NCI-H128 (cell line): ENCODE measurements at regions not wholly inside any gene's neighbourhood (a gene's known extent, or its start where the extent isn't known, plus 50 kb on each side); places are given as distances from the start of the nearest gene placed in this dataset.

ENCODE experiments used
- DNase-seq: peaks from one replicate; lab custom pipeline; 2025; ENCODE audit not compliant: unreplicated experiment; lab: John Stamatoyannopoulos, UW

DNA sequence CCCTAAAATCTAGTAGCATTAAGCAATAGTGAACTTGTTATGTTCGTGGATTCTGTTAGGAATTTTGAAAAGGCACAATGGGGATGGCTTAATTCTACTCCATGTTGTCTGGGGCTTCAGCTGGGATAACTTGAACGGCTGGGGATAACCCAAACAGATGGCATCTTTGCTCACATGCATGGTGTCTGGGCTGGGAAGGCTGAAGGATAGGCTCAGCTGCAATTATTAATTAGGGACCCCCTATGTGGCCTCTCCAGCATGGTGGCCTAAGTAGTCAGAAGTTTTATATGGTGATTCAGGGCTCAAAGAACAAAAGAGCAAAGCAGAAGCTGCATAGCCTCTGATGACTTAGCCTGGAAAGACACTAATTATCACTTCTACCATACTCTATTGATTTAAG, 551.1 kb downstream of the PSAT1 start:
- DNase-seq, result no peak

DNA sequence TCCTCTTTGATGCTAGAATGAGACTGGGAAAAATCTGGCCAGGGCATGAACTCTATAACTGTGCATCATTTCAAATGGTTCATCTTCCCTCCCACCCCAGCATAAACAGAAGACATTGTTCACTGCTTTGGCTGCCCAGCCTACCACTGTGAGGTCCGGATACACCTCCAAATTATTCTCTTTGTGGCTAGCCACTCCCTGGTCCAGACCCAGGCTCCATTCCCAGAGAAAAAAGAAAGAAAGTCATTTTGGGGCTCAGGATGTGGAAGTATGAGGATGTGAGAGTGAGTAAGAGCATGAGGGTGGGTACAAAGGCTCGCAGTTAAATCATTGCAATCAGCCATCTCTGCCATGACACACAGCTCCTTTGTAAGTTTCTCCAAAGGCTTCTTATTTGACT, 559.2 kb downstream of the PSAT1 start:
- no peak for DNase-seq

DNA sequence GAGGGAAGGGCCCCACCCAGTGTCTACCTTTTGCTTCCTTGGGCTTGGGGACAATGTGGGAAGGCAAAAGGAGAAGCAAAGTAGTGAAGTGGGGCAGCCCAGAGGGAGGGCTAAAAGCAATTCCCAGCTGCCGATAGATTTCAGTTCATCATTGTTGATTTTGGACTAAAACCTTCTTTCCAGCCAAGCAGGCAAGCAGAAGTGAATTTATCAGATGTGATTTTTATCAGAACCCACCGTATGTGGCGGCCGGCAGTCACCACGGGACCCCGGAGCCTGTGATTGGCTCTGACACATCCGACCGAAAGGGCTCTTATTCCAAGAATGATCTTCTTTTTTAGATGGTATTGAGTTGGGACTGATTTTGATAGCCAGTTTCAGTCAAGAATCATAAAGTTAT, 559.9 kb downstream of the PSAT1 start:
- DNase-seq, result no peak

DNA sequence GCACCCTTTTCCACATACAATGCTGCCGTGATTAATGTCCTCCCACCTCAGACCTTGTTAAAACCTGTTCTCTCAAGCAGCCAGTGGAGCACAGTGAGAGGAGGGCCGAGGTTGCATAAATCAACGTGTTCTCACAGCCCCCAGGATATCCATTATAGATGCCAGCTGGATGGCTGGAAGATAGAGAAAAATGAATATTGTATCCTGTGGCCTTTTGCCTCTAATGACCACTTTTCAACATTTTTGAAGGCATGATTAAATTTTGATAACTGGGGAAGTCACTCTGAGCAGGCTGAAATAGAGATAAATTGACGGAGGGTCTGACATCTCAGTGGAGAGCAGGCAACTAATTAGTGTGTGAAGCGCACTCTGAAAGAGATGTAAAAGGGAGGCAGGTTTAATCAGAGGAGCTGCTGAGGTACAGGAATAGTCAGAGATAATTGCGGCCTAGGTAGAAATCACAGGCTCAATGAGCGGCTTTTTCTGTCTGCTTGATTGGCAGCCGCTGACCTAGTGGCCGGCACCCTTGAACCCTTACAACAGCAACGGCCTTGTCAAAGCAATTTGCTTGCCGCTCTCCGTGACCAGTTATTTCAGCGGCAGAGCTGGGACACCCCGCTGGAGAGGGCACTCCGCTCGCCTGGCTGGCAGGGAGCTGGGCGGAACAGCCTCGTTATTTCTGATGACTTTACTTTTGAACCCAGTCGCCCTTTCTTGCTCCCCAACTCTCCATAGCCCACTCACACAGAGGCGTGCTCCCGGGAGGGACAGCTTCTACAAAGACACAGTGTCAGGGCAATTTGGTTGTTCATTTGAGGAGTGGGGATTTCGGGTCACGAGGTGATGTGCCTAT, 560.7 kb downstream of the PSAT1 start:
- no peak for DNase-seq

DNA sequence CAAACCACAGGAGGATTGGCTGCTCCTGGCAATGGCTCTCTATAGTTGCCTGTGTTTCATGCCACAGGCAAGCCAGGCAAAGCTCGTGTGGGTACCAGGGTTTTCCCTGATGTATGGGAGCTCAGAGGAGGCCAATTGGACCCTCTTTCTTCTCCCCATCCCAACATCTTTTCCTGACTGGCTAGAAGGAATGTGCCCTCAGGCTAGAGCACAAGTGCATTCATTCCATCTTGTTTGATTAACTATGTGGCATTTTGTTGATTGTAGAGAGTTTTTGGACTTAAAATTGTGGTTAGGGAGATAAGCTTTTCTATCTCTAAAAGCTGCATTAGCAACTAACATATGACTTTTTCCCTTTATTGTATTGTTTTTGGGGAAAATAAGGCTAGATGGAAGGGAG, 561.3 kb downstream of the PSAT1 start:
- DNase-seq, result no peak

DNA sequence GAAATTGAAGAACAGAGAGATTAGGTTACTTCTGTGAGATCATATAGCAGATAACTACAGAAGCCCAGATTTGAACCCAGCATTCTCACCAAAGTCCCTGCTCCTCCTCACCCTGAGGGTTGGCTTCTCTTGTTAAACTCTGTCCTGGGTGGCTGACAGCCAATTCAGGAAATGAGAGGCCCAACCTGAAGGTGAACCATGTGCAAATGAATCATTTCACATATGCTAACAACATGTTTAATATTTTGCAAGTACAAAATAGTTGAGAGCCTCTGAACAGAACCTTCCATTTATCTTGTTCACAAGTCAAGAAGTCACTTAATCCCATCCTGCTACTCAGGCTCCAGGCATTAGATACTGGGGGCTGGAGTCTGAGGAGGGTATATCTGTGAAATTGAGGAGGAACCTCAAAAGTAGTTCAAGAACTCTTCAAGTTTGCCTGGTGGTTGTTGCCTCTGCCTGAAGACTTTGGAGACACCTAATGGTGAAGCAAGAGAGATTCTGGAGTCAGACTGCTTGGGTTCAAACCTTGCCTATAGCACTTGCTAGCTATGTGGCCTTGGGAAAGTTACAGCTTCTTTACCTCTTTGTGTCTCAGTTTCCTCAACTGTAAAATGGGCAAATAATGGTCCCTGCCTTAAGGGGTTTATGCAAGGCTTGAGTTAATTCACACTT, 564.0 kb downstream of the PSAT1 start:
- DNase-seq, result no peak

DNA sequence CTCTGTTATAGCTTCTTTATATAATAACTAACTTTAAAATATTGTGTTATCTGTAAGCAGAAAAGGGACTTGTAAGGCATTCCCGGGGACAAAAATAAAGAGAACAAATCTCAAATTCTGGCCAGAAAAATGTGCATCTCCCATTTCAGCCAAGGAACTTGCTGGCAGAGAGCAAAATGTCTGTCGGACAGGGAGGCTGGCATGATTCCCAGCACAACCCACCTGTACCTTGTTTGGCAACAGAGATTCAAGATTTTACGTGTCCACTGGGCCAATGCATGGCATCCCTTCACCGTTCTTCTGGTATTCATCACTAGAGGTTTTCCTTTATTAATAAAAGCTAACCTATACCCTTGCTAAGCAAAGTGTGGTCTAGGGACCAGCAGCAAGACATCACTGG, 566.6 kb downstream of the PSAT1 start:
- DNase-seq, result no peak

DNA sequence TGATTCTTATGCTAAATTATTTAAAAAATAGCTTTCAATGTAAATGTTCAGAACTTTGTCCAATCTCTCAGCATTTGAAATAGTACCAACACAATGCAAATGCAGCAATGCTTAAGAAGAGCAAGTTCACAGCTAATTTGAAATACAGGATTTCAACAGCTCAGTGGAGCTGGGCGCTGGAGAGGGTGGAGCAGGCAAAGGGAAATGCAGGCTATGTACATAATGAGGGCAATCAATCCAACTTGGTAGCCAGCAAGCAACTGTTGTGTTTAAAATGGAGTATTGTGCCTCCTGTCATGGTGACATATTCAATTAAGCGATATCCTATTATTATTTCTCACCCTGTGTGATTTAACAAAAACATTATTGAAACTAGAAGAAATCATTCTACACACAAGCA, 568.8 kb downstream of the PSAT1 start:
- no peak for DNase-seq

DNA sequence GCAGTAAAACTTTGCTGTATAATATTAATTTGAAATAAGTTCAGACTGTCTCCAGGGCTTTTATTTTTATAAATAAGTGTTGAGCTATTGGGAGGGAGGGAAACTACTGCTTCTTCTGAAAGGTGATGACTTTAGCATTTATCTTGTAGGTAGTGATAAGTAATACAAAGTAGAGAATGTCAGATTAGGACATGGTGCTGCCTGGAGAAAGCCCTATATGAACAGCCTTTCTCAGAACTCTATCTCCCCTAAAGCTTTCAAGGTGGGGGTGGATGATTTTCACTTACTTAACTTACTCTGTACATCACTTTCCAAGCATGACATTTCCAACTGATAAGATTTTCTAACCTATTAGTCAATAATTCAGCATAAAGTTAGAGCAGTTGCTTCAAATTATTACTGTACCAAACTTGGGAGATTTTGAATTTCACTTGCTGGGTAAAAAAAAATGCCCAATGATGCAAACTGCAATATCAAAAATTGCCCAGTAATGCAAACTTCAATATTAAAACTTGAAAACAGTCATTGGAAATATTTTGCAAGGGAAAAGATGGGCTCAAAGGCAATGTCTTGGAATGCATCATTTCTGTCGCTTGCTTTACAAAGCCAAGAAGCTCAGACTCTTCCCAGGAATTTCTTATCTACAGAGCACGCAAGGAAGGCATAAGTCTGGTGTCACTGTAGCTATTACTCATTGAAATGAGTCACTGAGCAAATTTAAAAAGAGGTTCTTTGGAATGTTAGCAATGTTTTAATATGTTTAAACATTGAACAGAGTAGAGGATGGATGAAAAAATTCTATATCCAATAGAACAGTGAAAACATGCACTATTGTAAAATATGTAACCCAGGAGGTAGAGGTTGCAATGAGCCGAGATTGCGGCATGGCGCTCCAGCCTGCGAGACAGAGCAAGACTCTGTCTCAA, 569.5 kb downstream of the PSAT1 start:
- DNase-seq, result no peak

DNA sequence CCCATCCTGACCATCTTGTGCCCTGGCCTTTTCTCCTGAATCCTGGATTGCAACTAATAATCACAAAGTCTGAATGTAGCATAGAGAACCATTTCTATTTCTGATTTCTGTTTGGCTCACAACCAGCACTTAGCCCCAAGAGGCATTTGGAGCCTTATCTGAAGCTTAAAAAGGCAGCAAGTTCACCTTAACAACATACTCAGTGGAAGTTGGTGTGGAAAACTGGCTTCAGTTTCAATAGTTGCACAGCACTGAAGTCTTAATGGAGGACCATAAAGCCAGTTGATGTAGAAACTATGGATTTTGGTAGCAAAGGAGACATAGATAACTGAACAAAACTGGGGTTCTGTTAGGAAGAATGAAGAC, 574.1 kb downstream of the PSAT1 start:
- no peak for DNase-seq

DNA sequence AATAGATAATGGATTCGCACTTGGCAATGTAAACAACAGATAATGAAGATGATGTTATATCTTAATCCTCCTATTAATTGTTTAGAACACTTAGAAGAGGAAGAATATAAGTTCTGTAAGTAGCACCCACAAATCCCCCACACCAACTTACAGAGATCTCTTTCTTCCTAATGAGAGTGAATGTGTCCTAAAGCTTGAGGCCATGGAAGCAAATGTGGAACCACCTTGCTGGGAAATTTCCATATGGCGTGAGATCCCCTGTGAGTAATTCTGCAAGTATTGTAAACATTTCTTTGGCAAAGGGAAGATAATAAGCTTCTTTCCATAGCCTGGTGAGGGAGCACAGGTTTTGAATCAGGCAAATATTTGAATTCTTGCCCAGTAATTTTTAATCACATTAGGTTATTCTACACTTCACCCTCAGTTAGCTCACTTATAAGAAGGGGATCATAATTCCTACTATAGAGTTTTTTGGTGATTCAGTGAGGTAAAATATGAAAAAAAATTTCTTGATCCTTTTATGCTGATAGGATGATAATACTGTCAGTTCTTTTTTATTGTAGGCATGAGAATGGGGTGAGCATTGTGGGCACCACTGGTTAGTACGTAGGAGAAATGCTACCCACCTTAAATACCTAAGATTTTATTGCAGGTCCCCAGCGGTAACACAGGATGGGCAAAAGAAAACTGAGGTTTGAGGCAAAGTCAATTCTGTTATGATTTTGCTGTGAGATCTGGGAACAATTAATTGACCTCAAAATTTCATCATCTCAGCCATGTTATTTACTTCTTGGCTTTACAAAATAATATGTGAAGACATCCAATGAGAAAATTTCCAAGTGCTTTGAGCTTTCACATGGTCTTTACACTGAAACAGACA, 574.8 kb downstream of the PSAT1 start:
- DNase-seq, result no peak

DNA sequence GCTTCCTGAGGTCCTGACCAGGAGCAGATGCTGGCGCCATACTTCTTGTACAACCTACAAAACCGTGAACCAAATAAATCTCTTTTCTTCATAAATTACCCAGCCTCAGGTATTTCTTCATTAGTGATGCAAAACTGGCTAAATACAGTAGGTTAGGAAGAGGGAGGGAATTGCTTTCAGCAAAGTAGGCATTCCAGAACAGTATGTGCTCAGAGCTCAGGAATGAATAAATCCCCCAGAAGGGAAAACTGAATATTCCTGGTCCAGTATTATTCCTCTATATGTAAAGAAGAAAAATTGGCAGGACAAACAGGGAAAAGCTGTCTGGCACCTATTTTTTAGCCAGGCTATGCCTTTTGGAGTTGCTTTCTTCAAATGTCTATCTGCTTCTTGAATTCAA, 577.1 kb downstream of the PSAT1 start:
- DNase-seq, result no peak

DNA sequence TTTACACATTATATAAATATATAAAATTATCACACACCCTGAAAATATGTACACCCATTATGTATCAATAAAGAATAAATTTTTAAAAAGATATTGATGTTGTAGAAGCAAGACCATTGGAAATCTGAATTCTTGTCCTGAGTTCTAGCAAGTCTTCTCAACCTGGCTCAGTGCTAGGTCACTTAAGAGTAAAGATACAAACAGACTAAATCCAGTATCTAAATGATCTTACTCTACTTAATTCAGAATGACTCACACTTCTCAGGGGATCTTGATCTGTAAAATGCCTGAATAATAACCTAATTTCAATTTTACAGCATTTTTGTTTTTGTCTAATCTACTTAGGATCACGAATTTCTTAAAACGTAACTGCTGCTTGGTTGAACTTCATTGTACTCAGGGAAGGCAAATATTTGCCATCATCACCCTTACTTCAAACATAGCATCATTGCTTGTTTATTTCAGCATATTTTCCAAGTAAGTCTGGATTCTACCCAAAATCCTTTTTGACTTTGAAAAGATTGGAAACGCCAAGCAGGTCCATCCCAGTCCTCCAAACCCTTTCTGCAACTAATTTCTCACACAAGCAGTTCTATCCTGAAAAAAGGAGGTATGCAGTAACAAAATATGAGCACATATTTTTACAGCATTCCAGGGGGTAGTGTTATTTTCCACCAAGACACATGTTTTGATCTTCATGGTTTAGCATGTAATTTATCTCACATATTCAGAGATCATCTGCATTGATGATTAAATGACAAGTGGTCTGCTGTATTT, 582.6 kb downstream of the PSAT1 start:
- no peak for DNase-seq

DNA sequence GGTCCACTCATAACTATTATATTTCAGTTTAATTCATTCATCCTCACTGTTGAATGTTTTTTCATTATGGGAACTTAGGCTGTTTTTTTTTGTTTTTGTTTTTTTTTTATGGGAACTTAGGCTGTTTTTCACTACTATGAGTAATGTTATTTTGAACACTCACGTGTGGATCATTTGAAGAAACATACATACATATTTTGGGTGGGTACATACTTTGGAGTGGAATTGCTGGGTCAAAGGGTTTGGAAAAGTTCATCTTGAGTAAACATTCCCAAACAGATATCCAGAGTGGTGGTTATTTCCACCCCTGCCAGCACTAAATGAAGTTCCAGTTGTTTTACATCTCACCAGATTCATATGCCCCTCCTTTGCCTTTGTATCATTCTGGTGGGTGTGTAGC, 584.4 kb downstream of the PSAT1 start:
- no peak for DNase-seq

DNA sequence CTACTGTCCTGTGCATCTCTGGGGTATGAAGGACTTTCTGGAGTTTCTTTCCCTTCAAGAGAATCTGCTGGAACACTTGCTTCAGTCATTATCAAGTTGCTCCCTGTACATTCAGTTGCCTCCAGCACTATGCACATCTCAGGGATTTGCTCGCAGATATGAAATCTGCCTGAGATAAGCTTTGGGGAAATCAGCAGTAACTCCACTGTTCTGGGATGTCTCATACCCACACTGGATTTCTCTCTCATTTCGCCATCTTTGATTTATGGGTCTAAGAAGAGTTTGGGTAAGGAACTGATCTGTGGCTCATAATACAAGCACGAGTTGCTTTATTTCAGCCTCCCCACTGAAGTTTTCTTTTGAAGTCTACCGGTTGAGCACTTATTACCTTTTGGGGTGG, 585.6 kb downstream of the PSAT1 start:
- DNase-seq, result no peak

DNA sequence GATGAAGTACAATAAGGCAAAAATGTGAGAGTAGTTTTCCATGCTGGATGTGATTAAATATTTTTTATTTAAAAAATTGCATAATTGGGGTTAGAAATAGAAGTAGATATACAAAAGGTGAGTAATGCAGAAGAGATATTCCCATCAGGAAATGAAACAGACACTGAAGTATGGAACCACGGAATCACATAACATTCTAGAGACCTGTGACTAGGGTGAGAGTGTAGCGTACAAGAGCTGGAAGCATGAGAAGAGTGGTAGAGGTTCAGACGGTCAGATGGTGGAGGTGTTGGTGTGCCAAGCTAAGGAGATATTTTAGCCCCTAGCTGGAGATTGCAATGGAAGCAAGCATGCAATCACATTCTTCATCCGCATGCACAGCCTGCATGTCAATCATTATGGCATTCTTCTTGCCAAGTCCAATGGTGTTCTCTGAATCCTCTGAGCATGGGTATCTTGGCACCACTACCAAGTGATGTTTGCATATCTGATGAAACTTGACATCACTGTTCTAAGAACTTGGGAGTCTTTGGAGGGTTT, 587.8 kb downstream of the PSAT1 start:
- DNase-seq, result no peak

DNA sequence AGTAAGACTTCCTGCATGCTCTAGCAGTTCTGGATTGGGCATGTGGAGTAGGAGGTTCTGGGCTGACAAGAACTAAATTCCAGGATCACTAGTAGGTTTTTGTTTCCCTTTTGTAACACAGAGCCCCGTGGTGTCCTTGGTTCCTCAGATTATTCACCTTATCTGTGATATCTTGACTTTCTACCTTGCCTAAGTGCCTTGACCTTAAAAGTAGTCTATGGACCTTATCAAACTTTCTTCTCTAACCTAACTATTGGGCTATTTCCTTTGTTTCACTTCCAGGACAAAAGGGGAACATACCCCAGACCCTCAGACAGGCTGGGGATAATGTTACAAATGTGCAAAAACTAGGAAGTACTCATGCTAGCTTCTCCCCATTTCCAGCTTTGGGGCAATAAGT, 595.3 kb downstream of the PSAT1 start:
- no peak for DNase-seq

DNA sequence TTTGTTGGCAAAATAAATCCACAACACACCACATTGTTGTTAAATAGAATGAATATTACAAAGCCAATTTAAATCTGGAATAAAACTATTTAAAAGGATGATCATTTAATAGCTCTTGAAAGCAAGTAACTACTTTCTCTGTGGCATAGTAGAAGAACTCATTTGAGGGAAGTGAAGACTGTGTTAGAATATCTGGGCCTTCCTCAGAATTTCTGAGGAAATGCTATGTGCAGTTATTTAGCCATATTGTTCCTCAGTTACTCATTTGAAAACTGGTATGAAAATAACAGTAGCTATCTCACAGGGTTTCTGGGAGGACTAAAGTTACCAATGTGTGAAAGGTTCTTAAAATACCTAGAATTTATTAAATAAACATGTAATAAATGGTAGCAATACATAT, 595.8 kb downstream of the PSAT1 start:
- no peak for DNase-seq

DNA sequence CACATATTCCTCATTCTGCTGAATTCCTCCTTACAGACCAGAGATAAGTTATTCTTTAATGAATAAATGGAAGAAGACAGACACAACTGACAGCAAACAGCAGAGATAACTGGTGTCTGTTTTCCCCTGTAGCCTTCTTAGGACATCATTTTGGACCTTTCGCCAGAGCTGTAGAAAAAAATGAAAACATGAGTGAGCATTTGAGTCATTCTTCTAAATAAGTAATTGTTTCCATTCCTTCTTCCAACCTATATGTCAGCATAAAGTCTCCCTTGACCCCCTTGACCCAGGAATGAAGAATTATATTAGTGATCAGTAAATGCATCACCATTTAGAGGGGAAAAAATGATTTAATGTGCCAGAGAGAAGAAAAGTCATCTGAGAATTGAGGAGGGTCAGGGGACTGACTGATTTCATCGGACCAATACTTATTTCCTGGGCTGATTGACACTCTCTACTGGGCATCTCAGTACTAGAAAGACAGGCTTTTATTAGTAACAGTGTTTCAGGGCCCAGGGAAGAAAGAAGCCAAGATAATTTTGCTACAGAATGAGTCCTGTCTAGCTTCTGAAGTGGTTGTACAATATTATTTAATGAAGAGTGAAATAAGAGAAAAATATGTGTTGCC, 597.0 kb downstream of the PSAT1 start:
- DNase-seq, result no peak
